ENCODE measurements at regions not wholly inside any gene's neighbourhood (a gene's known extent, or its start where the extent isn't known, plus 50 kb on each side); places are given as distances from the start of the nearest gene placed in this dataset.

- H3K27me3 ChIP-seq (ENCODE audit: control insufficient read depth, insufficient read depth, low read length), result no peaks in the 10 kb centered on the region
- WGBS (ENCODE audit: insufficient coverage), result no CpG with 5 or more reads among the region's 4 CpGs
- no peaks in the 10 kb centered on the region for H3K4me1 ChIP-seq (ENCODE audit: control insufficient read depth, insufficient read depth, low read length)
- no peak overlapping the region for H3K4me3 ChIP-seq (ENCODE audit: low read depth, low read length)
- no peak for DNase-seq (ENCODE audit: low read depth in 4 of 6, low spot score in 6 of 6)
- no peaks in the 10 kb centered on the region for H3K36me3 ChIP-seq (ENCODE audit: control insufficient read depth, insufficient read depth, low read length)
- H3K27ac ChIP-seq (ENCODE audit: low read depth, low read length), result no peak overlapping the region
- no peaks in the 10 kb centered on the region for H3K9me3 ChIP-seq (ENCODE audit: control insufficient read depth, insufficient read depth, low read length)
Measured at GRCh38 chr7:52472006-52472620, 563.3 kb upstream of the POM121L12 start.

- no CpG with 5 or more reads among the region's 1 CpG for WGBS (ENCODE audit: insufficient coverage)
- Histone ChIP-seq H3K27me3 (ENCODE audit: control insufficient read depth, insufficient read depth, low read length) (no peaks in the 10 kb centered on the region), H3K9me3 (ENCODE audit: control insufficient read depth, insufficient read depth, low read length) (no peaks in the 10 kb centered on the region), H3K27ac (ENCODE audit: low read depth, low read length) (no peak overlapping the region), H3K36me3 (ENCODE audit: control insufficient read depth, insufficient read depth, low read length) (no peaks in the 10 kb centered on the region), H3K4me3 (ENCODE audit: low read depth, low read length) (no peak overlapping the region), H3K4me1 (ENCODE audit: control insufficient read depth, insufficient read depth, low read length) (no peaks in the 10 kb centered on the region)
- peak in 1 of 6 donors; percentile 53 for DNase-seq (ENCODE audit: low read depth in 4 of 6, low spot score in 6 of 6)
Measured at GRCh38 chr7:52465216-52465615, 570.2 kb upstream of the POM121L12 start.

GRCh38 chr7:52463341-52463740 lies 572.1 kb upstream of the POM121L12 start:
- no peak overlapping the region for H3K27ac ChIP-seq (ENCODE audit: low read depth, low read length)
- H3K9me3 ChIP-seq (ENCODE audit: control insufficient read depth, insufficient read depth, low read length), result no peaks in the 10 kb centered on the region
- H3K4me1 ChIP-seq (ENCODE audit: control insufficient read depth, insufficient read depth, low read length), result no peaks in the 10 kb centered on the region
- H3K4me3 ChIP-seq (ENCODE audit: low read depth, low read length), result no peak overlapping the region
- WGBS (ENCODE audit: insufficient coverage), result 100% methylated on average over 1 of the region's 3 CpGs
- no peak for DNase-seq (ENCODE audit: low read depth in 4 of 6, low spot score in 6 of 6)
- H3K36me3 ChIP-seq (ENCODE audit: control insufficient read depth, insufficient read depth, low read length), result no peaks in the 10 kb centered on the region
- H3K27me3 ChIP-seq (ENCODE audit: control insufficient read depth, insufficient read depth, low read length), result no peaks in the 10 kb centered on the region

- H3K4me1 ChIP-seq (ENCODE audit: control insufficient read depth, insufficient read depth, low read length), result no peaks in the 10 kb centered on the region
- no peak overlapping the region for H3K4me3 ChIP-seq (ENCODE audit: low read depth, low read length)
- H3K9me3 ChIP-seq (ENCODE audit: control insufficient read depth, insufficient read depth, low read length), result no peaks in the 10 kb centered on the region
- H3K36me3 ChIP-seq (ENCODE audit: control insufficient read depth, insufficient read depth, low read length), result no peaks in the 10 kb centered on the region
- H3K27ac ChIP-seq (ENCODE audit: low read depth, low read length), result no peak overlapping the region
- WGBS (ENCODE audit: insufficient coverage), result no CpG with 5 or more reads among the region's 3 CpGs
- DNase-seq (ENCODE audit: low read depth in 4 of 6, low spot score in 6 of 6), result no peak
- no peaks in the 10 kb centered on the region for H3K27me3 ChIP-seq (ENCODE audit: control insufficient read depth, insufficient read depth, low read length)
Measured at GRCh38 chr7:52462474-52462873, 573.0 kb upstream of the POM121L12 start.

GRCh38 chr7:52455571-52455970 lies 579.9 kb upstream of the POM121L12 start:
- Histone ChIP-seq H3K4me1 (ENCODE audit: control insufficient read depth, insufficient read depth, low read length) (no peaks in the 10 kb centered on the region), H3K27ac (ENCODE audit: low read depth, low read length) (no peak overlapping the region), H3K9me3 (ENCODE audit: control insufficient read depth, insufficient read depth, low read length) (no peaks in the 10 kb centered on the region), H3K4me3 (ENCODE audit: low read depth, low read length) (no peak overlapping the region), H3K36me3 (ENCODE audit: control insufficient read depth, insufficient read depth, low read length) (no peaks in the 10 kb centered on the region), H3K27me3 (ENCODE audit: control insufficient read depth, insufficient read depth, low read length) (no peaks in the 10 kb centered on the region)
- 89% methylated on average over 8 of the region's 8 CpGs for WGBS (ENCODE audit: insufficient coverage)
- no peak for DNase-seq (ENCODE audit: low read depth in 4 of 6, low spot score in 6 of 6)

- no peaks in the 10 kb centered on the region for H3K9me3 ChIP-seq (ENCODE audit: control insufficient read depth, insufficient read depth, low read length)
- no peaks in the 10 kb centered on the region for H3K27me3 ChIP-seq (ENCODE audit: control insufficient read depth, insufficient read depth, low read length)
- H3K4me3 ChIP-seq (ENCODE audit: low read depth, low read length), result no peak overlapping the region
- 54% methylated on average over 1 of the region's 3 CpGs for WGBS (ENCODE audit: insufficient coverage)
- no peaks in the 10 kb centered on the region for H3K36me3 ChIP-seq (ENCODE audit: control insufficient read depth, insufficient read depth, low read length)
- H3K27ac ChIP-seq (ENCODE audit: low read depth, low read length), result no peak overlapping the region
- H3K4me1 ChIP-seq (ENCODE audit: control insufficient read depth, insufficient read depth, low read length), result no peaks in the 10 kb centered on the region
- DNase-seq (ENCODE audit: low read depth in 4 of 6, low spot score in 6 of 6), result no peak
Measured at GRCh38 chr7:52450816-52451215, 584.6 kb upstream of the POM121L12 start.

GRCh38 chr7:52447581-52448180 lies 587.8 kb upstream of the POM121L12 start:
- Histone ChIP-seq H3K4me3 (ENCODE audit: low read depth, low read length) (no peak overlapping the region), H3K27ac (ENCODE audit: low read depth, low read length) (no peak overlapping the region), H3K27me3 (ENCODE audit: control insufficient read depth, insufficient read depth, low read length) (no peaks in the 10 kb centered on the region), H3K36me3 (ENCODE audit: control insufficient read depth, insufficient read depth, low read length) (no peaks in the 10 kb centered on the region), H3K4me1 (ENCODE audit: control insufficient read depth, insufficient read depth, low read length) (no peaks in the 10 kb centered on the region), H3K9me3 (ENCODE audit: control insufficient read depth, insufficient read depth, low read length) (no peaks in the 10 kb centered on the region)
- whole genome bisulfite sequencing (ENCODE audit: insufficient coverage), result 83% methylated on average over 1 of the region's 3 CpGs
- no peak for DNase-seq (ENCODE audit: low read depth in 4 of 6, low spot score in 6 of 6)

GRCh38 chr7:52436278-52436677 lies 599.2 kb upstream of the POM121L12 start:
- H3K4me1 ChIP-seq (ENCODE audit: control insufficient read depth, insufficient read depth, low read length), result no peaks in the 10 kb centered on the region
- peak in 5 of 6 donors; percentile 7 to 55 (median 19) for DNase-seq (ENCODE audit: low read depth in 4 of 6, low spot score in 6 of 6)
- H3K27me3 ChIP-seq (ENCODE audit: control insufficient read depth, insufficient read depth, low read length), result no peaks in the 10 kb centered on the region
- WGBS (ENCODE audit: insufficient coverage), result 69% methylated on average over 2 of the region's 4 CpGs
- no peak overlapping the region for H3K4me3 ChIP-seq (ENCODE audit: low read depth, low read length)
- no peak overlapping the region for H3K27ac ChIP-seq (ENCODE audit: low read depth, low read length)
- no peaks in the 10 kb centered on the region for H3K9me3 ChIP-seq (ENCODE audit: control insufficient read depth, insufficient read depth, low read length)
- H3K36me3 ChIP-seq (ENCODE audit: control insufficient read depth, insufficient read depth, low read length), result no peaks in the 10 kb centered on the region

- no peak overlapping the region for H3K4me3 ChIP-seq (ENCODE audit: low read depth, low read length)
- WGBS (ENCODE audit: insufficient coverage), result 92% methylated on average over 35 of the region's 36 CpGs
- H3K27me3 ChIP-seq (ENCODE audit: control insufficient read depth, insufficient read depth, low read length), result no peaks in the 10 kb centered on the region
- no peaks in the 10 kb centered on the region for H3K9me3 ChIP-seq (ENCODE audit: control insufficient read depth, insufficient read depth, low read length)
- no peaks in the 10 kb centered on the region for H3K36me3 ChIP-seq (ENCODE audit: control insufficient read depth, insufficient read depth, low read length)
- no peak overlapping the region for H3K27ac ChIP-seq (ENCODE audit: low read depth, low read length)
- no peak for DNase-seq (ENCODE audit: low read depth in 4 of 6, low spot score in 6 of 6)
- no peaks in the 10 kb centered on the region for H3K4me1 ChIP-seq (ENCODE audit: control insufficient read depth, insufficient read depth, low read length)
Measured at GRCh38 chr7:52431082-52431815, 604.2 kb upstream of the POM121L12 start.

GRCh38 chr7:52423251-52423650 lies 612.2 kb upstream of the POM121L12 start:
- Histone ChIP-seq H3K27me3 (ENCODE audit: control insufficient read depth, insufficient read depth, low read length) (no peaks in the 10 kb centered on the region), H3K27ac (ENCODE audit: low read depth, low read length) (no peak overlapping the region), H3K9me3 (ENCODE audit: control insufficient read depth, insufficient read depth, low read length) (no peaks in the 10 kb centered on the region), H3K36me3 (ENCODE audit: control insufficient read depth, insufficient read depth, low read length) (no peaks in the 10 kb centered on the region), H3K4me1 (ENCODE audit: control insufficient read depth, insufficient read depth, low read length) (no peaks in the 10 kb centered on the region), H3K4me3 (ENCODE audit: low read depth, low read length) (no peak overlapping the region)
- WGBS (ENCODE audit: insufficient coverage), result 100% methylated on average over 1 of the region's 1 CpG
- DNase-seq (ENCODE audit: low read depth in 4 of 6, low spot score in 6 of 6), result peak in 1 of 6 donors; percentile 10

All from spinal cord (tissue), 9 donors.